HG03039 (cell line): ENCODE measurements at regions not wholly inside any gene's neighbourhood (a gene's known extent, or its start where the extent isn't known, plus 50 kb on each side); places are given as distances from the start of the nearest gene placed in this dataset.

Experiments used
- ATAC-seq: cut with Tn5 transposase; IDR thresholded peaks from one replicate; pipeline ENCODE4 v1.9.1; 2021; ENCODE audit warnings: mild to moderate bottlenecking, moderate library complexity; ENCODE audit not compliant: unreplicated experiment

- no peak for ATAC-seq
Measured at GRCh38 chrX:20397587-20397986, 130.9 kb upstream of the RPS6KA3 start.

GRCh38 chrX:20394451-20394850, 127.7 kb upstream of the RPS6KA3 start:
- ATAC-seq = no peak

GRCh38 chrX:20393944-20394343, 127.2 kb upstream of the RPS6KA3 start:
- ATAC-seq = no peak

GRCh38 chrX:20388594-20388993, 121.9 kb upstream of the RPS6KA3 start:
- ATAC-seq = no peak

- ATAC-seq = no peak
Measured at GRCh38 chrX:20383477-20383876, 116.8 kb upstream of the RPS6KA3 start.

GRCh38 chrX:20382518-20383297, 116.0 kb upstream of the RPS6KA3 start:
- peak; percentile 42 for ATAC-seq

- no peak for ATAC-seq
Measured at GRCh38 chrX:20382082-20382481, 115.4 kb upstream of the RPS6KA3 start.

GRCh38 chrX:20378233-20378920, 111.7 kb upstream of the RPS6KA3 start:
- peak; percentile 46 for ATAC-seq

- no peak for ATAC-seq
Measured at GRCh38 chrX:20374900-20375438, 108.3 kb upstream of the RPS6KA3 start.

- ATAC-seq = no peak
Measured at GRCh38 chrX:20374450-20374849, 107.7 kb upstream of the RPS6KA3 start.

GRCh38 chrX:20373063-20373462, 106.4 kb upstream of the RPS6KA3 start:
- ATAC-seq = no peak

- ATAC-seq = no peak
Measured at GRCh38 chrX:20372533-20372932, 105.8 kb upstream of the RPS6KA3 start.

GRCh38 chrX:20369468-20369867, 102.8 kb upstream of the RPS6KA3 start:
- no peak for ATAC-seq

- ATAC-seq = no peak
Measured at GRCh38 chrX:20364238-20364637, 97.5 kb upstream of the RPS6KA3 start.

- no peak for ATAC-seq
Measured at GRCh38 chrX:20363275-20363674, 96.6 kb upstream of the RPS6KA3 start.

- no peak for ATAC-seq
Measured at GRCh38 chrX:20362268-20363267, 95.9 kb upstream of the RPS6KA3 start.

- no peak for ATAC-seq
Measured at GRCh38 chrX:20361890-20362262, 95.2 kb upstream of the RPS6KA3 start.

- ATAC-seq = no peak
Measured at GRCh38 chrX:20361081-20361889, 94.6 kb upstream of the RPS6KA3 start.

GRCh38 chrX:20355187-20355586, 88.5 kb upstream of the RPS6KA3 start:
- ATAC-seq = no peak

- ATAC-seq = no peak
Measured at GRCh38 chrX:20354505-20354904, 87.8 kb upstream of the RPS6KA3 start.
